HepG2 (cell line): ENCODE measurements at regions not wholly inside any gene's neighbourhood (a gene's known extent, or its start where the extent isn't known, plus 50 kb on each side); places are given as distances from the start of the nearest gene placed in this dataset.

Experiments
- ATAC-seq: fragments of 200-7000 bp; cut with Tn5 transposase; 3 replicates; pipeline ENCODE4 v1.9.1; 2020; ENCODE audit warnings: mild to moderate bottlenecking, moderate library complexity
- BruUV-seq: library from RNA; stranded (reverse); fragments of 400-500 nt; replicated peaks from 2 replicates; lab custom pipeline; 2021; lab: Mats Ljungman, UMichigan
- CTCF ChIA-PET: fragments of 300-600 bp; formaldehyde crosslinking; extraction: SDS; loops from one replicate; lab custom pipeline; 2021; ENCODE audit warnings: low total read pairs, inconsistent platforms, low intra/inter-chr PET ratio; lab: Yijun Ruan, JAX
- POLR2A ChIA-PET: fragments of 350-600 bp; sonication (Branson Sonifier 250); formaldehyde crosslinking; loops from one replicate; lab custom pipeline; 2020; ENCODE audit warnings: antibody characterized with exemption, inconsistent platforms; lab: Yijun Ruan, JAX
- DNase-seq: peaks from one replicate; pipeline ENCODE4 v3.0.0-alpha.2; 2015; ENCODE audit warnings: low spot score
- FAIRE-seq: peaks from 3 replicates; lab custom pipeline; 2011; peaks lifted over from hg19 to GRCh38; lab: Jason Lieb, UNC
- H2AFZ ChIP-seq: one replicate; pipeline ENCODE4 v1.6.1; 2011; ENCODE audit warnings: low read length, inconsistent platforms
- H3K27ac ChIP-seq: fragments of 300-600 bp; 3 replicates; pipeline ENCODE4 v1.8.0; 2011; ENCODE audit warnings: mixed run types, mild to moderate bottlenecking, mixed read lengths, low read length, inconsistent platforms; ENCODE audit not compliant: insufficient read depth; ENCODE audit errors: extremely low read length
- H3K27me3 ChIP-seq, 2 experiments: fragments of 200-600 bp in 1 of 2; 2 replicates in 1 of 2; 3 replicates in 1 of 2; pipeline versions ENCODE4 v1.6.0 to v1.8.0; 2011; ENCODE audit warnings: low read length in 2 of 2, mild to moderate bottlenecking in 2 of 2, moderate library complexity in 2 of 2, inconsistent platforms in 1 of 2; ENCODE audit not compliant: insufficient read depth in 2 of 2, control insufficient read depth in 1 of 2
- H3K36me3 ChIP-seq, 2 experiments: fragments of 200-600 bp in 1 of 2; replicated peaks in 1 of 2; 2 replicates in 1 of 2; 3 replicates in 1 of 2; pipeline versions ENCODE4 v1.5.1 to v1.8.0; 2011; ENCODE audit warnings: low read length in 2 of 2, inconsistent platforms in 1 of 2; ENCODE audit not compliant: insufficient read depth in 2 of 2, control insufficient read depth in 1 of 2
- H3K4me1 ChIP-seq: 2 replicates; pipeline ENCODE4 v1.5.1; 2012; ENCODE audit warnings: low read length, inconsistent platforms; ENCODE audit not compliant: insufficient read depth
- H3K4me2 ChIP-seq: 2 replicates; pipeline ENCODE4 v1.6.0; 2011; ENCODE audit warnings: low read depth, low read length, inconsistent platforms
- H3K4me3 ChIP-seq, 3 experiments: fragments of 200-600 bp in 1 of 3; sonication (generic), shearing (Covaris generic) in 1 of 3; replicated peaks in 1 of 3; 2 replicates each; pipeline ENCODE4 v1.5.1; 2011 to 2016; ENCODE audit warnings: low read length in 3 of 3, inconsistent platforms in 2 of 3, low read depth in 2 of 3, mild to moderate bottlenecking in 2 of 3, control low read depth in 1 of 3, mixed read lengths in 1 of 3; ENCODE audit not compliant: insufficient read depth in 1 of 3
- H3K79me2 ChIP-seq: one replicate; pipeline ENCODE4 v1.6.1; 2011; ENCODE audit warnings: low read length, inconsistent platforms; ENCODE audit not compliant: insufficient read depth
- H3K9ac ChIP-seq: 2 replicates; pipeline ENCODE4 v1.6.0; 2011; ENCODE audit warnings: mild to moderate bottlenecking, low read depth, low read length, inconsistent platforms; ENCODE audit not compliant: insufficient read depth
- H3K9me3 ChIP-seq: 2 replicates; pipeline ENCODE4 v1.5.1; 2012; ENCODE audit warnings: mild to moderate bottlenecking, low read length
- H4K20me1 ChIP-seq: 2 replicates; pipeline ENCODE4 v1.6.0; 2011; ENCODE audit warnings: inconsistent platforms, mild to moderate bottlenecking, low read length, moderate library complexity; ENCODE audit not compliant: insufficient read depth
- CBX5 ChIP-seq: sonication (generic); formaldehyde crosslinking; IDR thresholded peaks from 2 replicates; pipeline ENCODE4 v1.4.0; 2020; ENCODE audit warnings: missing genetic modification reagents, borderline replicate concordance
- CCDC6 ChIP-seq: sonication (generic); formaldehyde crosslinking; IDR thresholded peaks from 2 replicates; pipeline ENCODE4 v1.8.1; 2022; ENCODE audit warnings: mild to moderate bottlenecking, missing genetic modification reagents, moderate library complexity
- HNRNPH1 ChIP-seq: fragments of 200-400 bp; formaldehyde crosslinking; optimal IDR thresholded peaks from 2 replicates; pipeline ENCODE3; 2017; ENCODE audit warnings: mild to moderate bottlenecking, low read depth, low read length
- JUN ChIP-seq: sonication (generic); formaldehyde crosslinking; IDR thresholded peaks from 2 replicates; pipeline ENCODE4 v1.4.0; 2020; ENCODE audit warnings: mild to moderate bottlenecking, missing genetic modification reagents
- KDM6A ChIP-seq: IDR thresholded peaks from 2 replicates; pipeline ENCODE4 v1.6.1; 2016; ENCODE audit warnings: low read depth
- ONECUT2 ChIP-seq: sonication (generic); formaldehyde crosslinking; IDR thresholded peaks from 2 replicates; pipeline ENCODE4 v1.4.0; 2020; ENCODE audit warnings: missing genetic modification reagents
- POLR2A ChIP-seq, 2 experiments: IDR thresholded peaks; 2 replicates each; pipeline ENCODE4 v1.6.1; 2011; ENCODE audit warnings: low read depth in 2 of 2, low read length in 2 of 2, mild to moderate bottlenecking in 1 of 2, moderate library complexity in 1 of 2; ENCODE audit not compliant: insufficient read depth in 1 of 2
- PRMT3 ChIP-seq: sonication (generic); formaldehyde crosslinking; IDR thresholded peaks from 2 replicates; pipeline ENCODE4 v1.8.1; 2022; ENCODE audit warnings: low read depth, mild to moderate bottlenecking, moderate library complexity, missing genetic modification reagents, borderline replicate concordance
- PTBP1 ChIP-seq: fragments of 200-400 bp; formaldehyde crosslinking; IDR thresholded peaks from 2 replicates; pipeline ENCODE4 v1.6.1; 2018; ENCODE audit warnings: low read length, low read depth; ENCODE audit not compliant: poor library complexity, severe bottlenecking
- RBM22 ChIP-seq: fragments of 200-400 bp; formaldehyde crosslinking; optimal IDR thresholded peaks from 2 replicates; pipeline ENCODE3; 2017; ENCODE audit warnings: mild to moderate bottlenecking, low read length, moderate library complexity
- RCOR2 ChIP-seq: IDR thresholded peaks from 2 replicates; pipeline ENCODE4 v1.6.1; 2016; ENCODE audit warnings: missing biosample characterization, missing genetic modification reagents
- SCMH1 ChIP-seq: sonication (generic); formaldehyde crosslinking; IDR thresholded peaks from 2 replicates; pipeline ENCODE4 v1.9.0; 2021; ENCODE audit warnings: missing genetic modification reagents, mild to moderate bottlenecking, borderline replicate concordance
- SMAD9 ChIP-seq: sonication (generic); formaldehyde crosslinking; IDR thresholded peaks from 2 replicates; pipeline ENCODE4 v1.5.1; 2020; ENCODE audit warnings: mild to moderate bottlenecking, missing genetic modification reagents
- TMF1 ChIP-seq: sonication (generic); formaldehyde crosslinking; IDR thresholded peaks from 2 replicates; pipeline ENCODE4 v1.8.1; 2022; ENCODE audit warnings: low read depth, missing genetic modification reagents
- ZBTB21 ChIP-seq: sonication (generic); formaldehyde crosslinking; IDR thresholded peaks from 2 replicates; pipeline ENCODE4 v1.4.0; 2020; ENCODE audit warnings: missing genetic modification reagents
- ZEB1 ChIP-seq: IDR thresholded peaks from 2 replicates; pipeline ENCODE4 v1.6.1; 2012; ENCODE audit warnings: mild to moderate bottlenecking, low read depth, inconsistent platforms; ENCODE audit not compliant: insufficient replicate concordance
- ZFP36L2 ChIP-seq: sonication (generic); formaldehyde crosslinking; IDR thresholded peaks from 2 replicates; pipeline ENCODE4 v1.4.0; 2020; ENCODE audit warnings: missing genetic modification reagents
- ZNF225 ChIP-seq: sonication (generic); formaldehyde crosslinking; IDR thresholded peaks from 2 replicates; pipeline ENCODE4 v1.4.0; 2020; ENCODE audit warnings: mild to moderate bottlenecking, missing genetic modification reagents
- ZNF24 ChIP-seq: fragments of 450-650 bp; IDR thresholded peaks from 2 replicates; pipeline ENCODE4 v1.6.1; 2017; ENCODE audit warnings: antibody characterized with exemption, mild to moderate bottlenecking
- ZNF615 ChIP-seq: sonication (generic); formaldehyde crosslinking; IDR thresholded peaks from 2 replicates; pipeline ENCODE4 v1.5.0; 2020; ENCODE audit warnings: mild to moderate bottlenecking, missing genetic modification reagents, borderline replicate concordance
- ZNF772 ChIP-seq: sonication (generic); formaldehyde crosslinking; IDR thresholded peaks from 2 replicates; pipeline ENCODE4 v1.5.0; 2020; ENCODE audit warnings: mild to moderate bottlenecking, missing genetic modification reagents
- ZZZ3 ChIP-seq: sonication (generic); formaldehyde crosslinking; IDR thresholded peaks from 2 replicates; pipeline ENCODE4 v1.4.0; 2020; ENCODE audit warnings: missing genetic modification reagents, mild to moderate bottlenecking, borderline replicate concordance
- WGBS: methylation state at CpG from one replicate; pipeline ENCODE4 v1.1.6; 2017; ENCODE audit warnings: low lambda C conversion rate; 5-methylcytosine and 5-hydroxymethylcytosine counted together
- in situ Hi-C: cut with HindIII; loops from 2 replicates; pipeline ENCODE4 v1.10.0; 2017; ENCODE audit warnings: low pct_unique_long_range_greater_than_20kb; ENCODE audit not compliant: extremely low pct_ligation_motif_present
- intact Hi-C: fragments of 100-400 bp; cut with micrococcal nuclease; formaldehyde crosslinking; loops from one replicate; pipeline ENCODE4 v1.10.0; 2022; ENCODE audit not compliant: unreplicated experiment

DNA sequence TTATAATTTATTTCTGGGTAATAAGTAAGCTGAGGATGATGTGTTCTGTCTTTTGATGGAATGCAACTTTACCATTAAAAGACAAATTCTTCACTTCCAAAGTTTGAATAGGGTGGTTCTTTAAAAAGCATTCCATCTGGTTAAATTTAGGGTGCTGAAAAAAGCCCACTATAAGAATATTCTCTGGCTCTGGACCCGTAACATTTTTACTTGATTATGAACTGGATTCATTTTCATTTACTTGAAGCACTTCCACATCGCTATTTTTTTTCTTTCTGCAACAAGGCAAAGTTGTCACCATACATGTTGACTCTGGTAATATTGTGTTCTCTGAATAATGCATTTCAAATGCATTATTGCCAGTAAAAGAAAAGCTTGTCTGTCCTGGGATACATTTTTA lies 344.6 kb downstream of the SATB2 start:
- WGBS: 3% methylated on average over 2 of the region's 2 CpGs
- no TSS peak for BruUV-seq
- in situ Hi-C loops: no loop called here
- H3K36me3 ChIP-seq: no peaks in the 10 kb centered on the region
- H3K4me1 ChIP-seq: no peaks in the 10 kb centered on the region
- no peak overlapping the region for H3K4me3 ChIP-seq
- ChIA-PET CTCF (no interaction called here), POLR2A (no interaction called here)
- intact Hi-C loops: no loop called here
- H3K9ac ChIP-seq: no peak overlapping the region
- H3K27ac ChIP-seq: no peak overlapping the region
- DNase-seq (no peak), ATAC-seq (no peak), FAIRE-seq (no peak)
- no peak overlapping the region for H2AFZ ChIP-seq
- no peaks in the 10 kb centered on the region for H4K20me1 ChIP-seq
- no peaks in the 10 kb centered on the region for H3K9me3 ChIP-seq
- H3K27me3 ChIP-seq: no peaks in the 10 kb centered on the region
- H3K79me2 ChIP-seq: no peaks in the 10 kb centered on the region
- H3K4me2 ChIP-seq: no peak overlapping the region
- no peak for TF ChIP-seq ZNF24
- no peak for TF ChIP-seq TMF1 (CRISPR knock-in tag)
- no peak for TF ChIP-seq PRMT3 (CRISPR knock-in tag)
- no peak for TF ChIP-seq JUN (CRISPR knock-in tag)
- no peak for TF ChIP-seq CCDC6

DNA sequence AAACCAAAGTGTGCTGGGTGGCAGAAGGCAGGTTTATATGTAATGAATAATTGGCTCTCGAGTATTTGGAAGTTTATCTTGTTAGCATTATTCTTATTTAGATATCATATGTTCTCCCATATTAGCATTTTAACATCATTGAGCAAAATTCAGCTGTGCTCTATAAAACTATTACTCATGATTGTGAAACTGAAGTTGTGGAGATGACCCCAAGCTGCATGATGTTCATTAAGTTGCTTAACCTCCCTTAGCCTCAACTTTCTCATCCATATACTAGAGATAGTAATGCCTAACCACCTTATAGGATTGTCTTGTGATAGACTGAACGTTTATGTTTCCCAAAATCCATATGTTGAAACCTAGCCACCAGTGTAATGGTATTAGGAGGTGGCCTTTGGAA lies 346.3 kb downstream of the SATB2 start:
- no peak overlapping the region for H2AFZ ChIP-seq
- H3K4me3 ChIP-seq: no peak overlapping the region
- intact Hi-C loops (no loop called here), in situ Hi-C loops (no loop called here)
- H3K4me1 ChIP-seq: no peaks in the 10 kb centered on the region
- ChIA-PET POLR2A (no interaction called here), CTCF (no interaction called here)
- H3K79me2 ChIP-seq: no peaks in the 10 kb centered on the region
- no peaks in the 10 kb centered on the region for H3K9me3 ChIP-seq
- no peak overlapping the region for H3K4me2 ChIP-seq
- H3K9ac ChIP-seq: no peak overlapping the region
- ATAC-seq (no peak), FAIRE-seq (no peak), DNase-seq (no peak)
- no peaks in the 10 kb centered on the region for H3K36me3 ChIP-seq
- H3K27ac ChIP-seq: no peak overlapping the region
- 0% methylated on average over 2 of the region's 2 CpGs for WGBS
- BruUV-seq: no TSS peak
- H3K27me3 ChIP-seq: no peaks in the 10 kb centered on the region
- TF ChIP-seq PTBP1 (no peak), ZNF615 (no peak), ZEB1 (no peak), CBX5 (no peak), ZZZ3 (CRISPR knock-in tag) (no peak), ZNF225 (no peak), HNRNPH1 (no peak), KDM6A (CRISPR knock-in tag) (no peak), ZNF772 (no peak), SCMH1 (no peak), ZFP36L2 (CRISPR knock-in tag) (no peak), POLR2A (IDR thresholded peaks at IDR 0.05; ENCODE audit: insufficient read depth in 1 of 2, low read depth in 2 of 2, low read length in 2 of 2) (no peak), SMAD9 (no peak), RCOR2 (CRISPR knock-in tag) (no peak), ZBTB21 (CRISPR knock-in tag) (no peak), ONECUT2 (CRISPR knock-in tag) (no peak), RBM22 (no peak)
- H4K20me1 ChIP-seq: no peaks in the 10 kb centered on the region
